NCI-H1694 (cell line): ENCODE measurements at regions not wholly inside any gene's neighbourhood (a gene's known extent, or its start where the extent isn't known, plus 50 kb on each side); places are given as distances from the start of the nearest gene placed in this dataset.

Experiments used
- DNase-seq: peaks from one replicate; lab custom pipeline; 2025; lab: John Stamatoyannopoulos, UW

DNA sequence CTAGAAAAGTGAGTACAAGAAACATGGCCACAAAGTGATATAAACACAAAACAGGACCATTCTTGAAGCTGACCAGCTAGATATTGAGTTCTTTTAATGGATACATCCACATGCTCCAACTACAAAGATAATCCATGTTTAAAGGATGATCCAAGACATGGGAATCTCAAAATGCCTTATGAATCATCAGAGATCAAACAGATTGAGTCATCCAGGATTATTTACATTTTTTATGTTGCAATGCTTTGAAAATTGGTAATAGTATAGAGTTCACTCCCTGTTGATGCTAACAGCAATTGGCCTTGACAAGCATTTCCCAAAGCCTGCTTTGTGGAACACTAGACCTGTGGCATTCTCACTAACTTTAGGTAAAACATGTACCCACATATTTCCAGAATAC, 293.0 kb upstream of the TBX3 start:
- DNase-seq = no peak

DNA sequence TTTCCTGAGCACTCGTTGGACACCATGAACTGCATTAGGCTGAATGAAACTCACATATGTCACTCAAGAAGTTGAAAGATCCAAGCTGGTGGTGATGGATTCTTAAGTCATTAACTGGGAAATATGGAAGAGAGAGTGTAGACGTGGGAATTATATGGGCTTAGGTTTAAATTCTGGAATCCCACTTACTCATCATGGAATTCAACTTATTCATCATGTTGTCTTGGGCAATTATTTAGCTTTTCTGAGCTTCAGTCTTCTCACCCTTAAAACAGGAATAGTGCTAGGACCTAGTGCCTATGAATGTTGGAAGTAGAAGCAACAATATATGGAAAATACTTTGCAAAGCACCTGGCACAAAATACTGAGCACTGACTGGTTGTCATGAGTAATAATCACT, 292.4 kb upstream of the TBX3 start:
- no peak for DNase-seq

DNA sequence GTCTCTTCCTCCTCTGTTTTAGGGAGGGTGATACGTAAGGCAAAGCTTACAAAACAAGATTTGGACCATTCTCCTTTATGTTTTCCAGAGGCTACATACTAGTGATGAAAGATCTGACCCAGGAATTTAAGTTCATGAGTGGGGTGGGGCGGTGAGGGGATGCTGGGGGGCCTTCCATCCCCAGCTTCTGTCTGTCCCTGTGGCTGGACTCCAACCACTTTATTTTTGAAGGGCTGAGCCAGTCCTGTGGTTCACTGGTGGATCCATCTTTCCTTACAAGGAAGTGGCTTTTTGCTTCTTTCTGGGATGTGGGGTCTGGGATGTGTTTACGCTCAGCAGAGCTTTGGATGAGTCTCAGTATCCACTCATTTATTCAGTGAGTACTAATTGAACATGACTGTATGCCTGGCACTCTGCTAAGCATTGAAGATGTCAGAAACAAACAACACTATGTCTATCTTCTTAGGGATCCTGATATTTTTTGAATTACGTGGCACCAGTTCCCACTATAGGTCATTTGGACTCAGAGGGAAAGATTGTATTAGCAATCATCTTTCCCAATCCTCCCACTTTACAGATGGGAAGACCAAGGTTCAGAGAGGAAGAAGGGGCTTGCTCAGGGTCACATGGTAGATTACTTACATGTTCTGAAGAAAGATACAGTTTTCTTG, 291.8 kb upstream of the TBX3 start:
- DNase-seq = no peak

DNA sequence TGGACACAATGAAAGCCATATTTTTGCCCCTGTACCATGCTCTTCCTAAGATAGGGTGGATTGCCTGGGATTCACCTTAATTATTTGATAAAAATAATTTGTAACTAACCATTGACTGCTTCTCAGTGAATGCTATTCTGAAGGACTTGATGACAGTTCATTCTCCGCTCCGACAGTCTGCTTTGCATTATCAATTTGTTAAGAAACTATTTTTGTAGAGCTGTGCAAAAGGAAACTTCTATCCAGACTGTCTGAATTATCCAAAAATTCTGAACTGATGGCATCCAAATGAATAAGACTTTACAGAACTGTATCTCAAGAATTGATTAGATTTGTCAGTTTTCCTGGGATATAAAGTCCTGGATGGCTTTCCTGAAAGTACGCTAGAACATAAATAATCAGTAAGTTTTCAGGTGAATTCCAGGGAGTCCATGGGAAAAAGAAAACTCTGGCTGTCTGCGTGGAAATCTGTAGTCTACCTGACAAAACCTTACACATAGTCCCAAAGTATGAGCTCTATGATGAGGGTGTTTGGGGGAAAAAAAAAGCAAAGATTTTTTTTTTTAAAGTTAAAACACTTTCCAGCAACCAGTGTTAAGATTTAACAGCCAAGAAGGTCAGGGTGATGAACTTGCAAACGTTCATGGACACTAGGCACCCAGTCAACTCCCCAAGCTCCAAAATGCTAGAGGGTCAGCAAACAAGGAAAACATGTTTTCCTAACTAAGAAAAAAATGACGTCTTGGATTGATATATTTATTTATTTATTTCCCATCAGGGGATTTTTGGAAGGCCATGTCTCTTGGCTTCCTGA, 291.1 kb upstream of the TBX3 start:
- no peak for DNase-seq

DNA sequence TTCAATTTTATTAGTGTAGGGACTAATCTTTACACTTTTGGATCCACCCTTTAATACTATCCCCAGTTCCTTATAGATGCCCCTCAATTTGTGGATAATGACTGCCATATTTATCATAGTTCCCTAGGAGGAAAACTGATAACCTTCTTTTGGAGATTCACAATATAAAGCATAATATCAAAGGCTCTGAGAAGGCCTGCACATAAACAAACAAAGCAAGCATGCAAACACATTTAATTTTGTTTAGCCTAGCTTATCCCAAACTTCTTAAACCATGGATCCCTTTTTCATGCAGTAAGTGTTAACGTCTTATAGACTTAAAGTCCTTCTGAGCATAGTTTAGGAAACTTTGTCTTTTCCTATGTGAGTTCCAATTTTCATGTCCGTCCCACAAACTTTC, 290.4 kb upstream of the TBX3 start:
- DNase-seq = no peak

DNA sequence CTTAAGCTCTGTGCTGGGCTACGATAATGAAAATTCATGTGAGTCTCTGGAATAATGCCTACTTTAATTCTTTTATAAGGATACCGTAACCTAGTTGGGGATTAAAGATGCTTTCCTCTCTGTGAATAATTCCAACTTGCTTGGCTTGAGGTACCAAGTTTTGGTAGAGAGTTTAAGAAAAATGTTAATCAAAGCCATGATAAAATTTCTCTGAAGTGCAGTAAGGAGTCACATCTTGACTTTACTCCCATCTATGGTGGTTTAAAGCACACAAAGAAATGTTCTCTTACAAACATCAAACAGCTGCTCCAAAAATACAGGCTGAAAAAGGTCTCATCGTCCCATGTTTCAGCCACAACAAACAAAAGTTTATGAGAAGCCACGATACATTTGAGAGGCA, 284.8 kb upstream of the TBX3 start:
- DNase-seq = no peak

DNA sequence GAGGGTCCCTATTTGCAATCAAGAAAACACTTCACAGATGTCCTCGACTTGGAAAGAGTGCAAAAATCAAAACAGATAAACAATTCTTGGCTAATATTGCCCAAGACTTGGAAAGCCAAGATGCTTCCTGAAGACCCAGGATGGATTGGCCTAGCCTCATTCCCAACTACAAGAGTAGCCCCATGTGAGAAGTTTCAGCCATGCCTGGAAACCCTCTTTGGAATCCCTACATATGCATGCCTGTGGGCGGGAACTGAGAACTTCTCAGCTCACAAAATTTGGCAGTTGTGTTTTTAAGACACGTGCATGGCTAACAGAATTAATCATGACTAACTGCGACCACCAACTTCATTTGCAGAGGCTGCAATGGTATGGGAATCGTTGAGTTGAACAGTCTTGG, 283.2 kb upstream of the TBX3 start:
- DNase-seq = no peak

DNA sequence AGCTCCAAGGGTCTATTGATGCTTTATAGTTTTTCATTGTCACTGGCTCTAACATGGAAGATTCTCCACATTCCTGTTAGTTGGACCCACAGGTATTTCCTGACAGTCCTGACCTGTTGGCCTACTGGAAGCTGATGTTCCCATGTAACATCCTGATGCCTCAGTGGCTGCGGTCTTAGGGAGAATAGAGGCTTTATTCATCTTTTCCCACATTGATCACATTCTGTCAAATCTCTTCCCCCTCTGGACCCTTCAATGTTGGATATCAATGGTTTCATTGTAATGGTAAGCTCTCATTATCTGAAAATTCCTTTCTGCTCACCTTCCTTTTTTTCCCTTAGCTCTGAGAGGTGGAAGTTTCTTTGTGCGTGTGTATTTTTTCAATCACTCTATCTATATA, 280.9 kb upstream of the TBX3 start:
- no peak for DNase-seq

DNA sequence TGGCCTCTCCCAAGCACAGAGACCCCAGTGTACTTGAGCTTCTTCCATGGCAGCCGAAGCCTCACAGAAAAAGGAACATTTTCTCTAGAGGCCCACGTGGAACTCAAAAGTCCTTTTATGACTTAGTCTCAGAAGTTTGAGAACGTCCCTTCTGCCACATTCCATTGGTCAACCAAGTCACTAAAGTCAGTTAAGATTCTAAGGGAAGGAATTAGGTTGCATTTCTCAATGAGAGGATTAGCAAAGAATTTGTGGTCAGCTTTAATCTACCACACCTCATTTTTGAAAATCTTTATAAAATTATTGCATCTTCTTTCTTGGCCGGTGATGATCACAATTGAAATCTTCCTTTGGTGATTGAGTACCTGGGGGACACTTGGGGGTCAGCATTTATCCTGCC, 279.9 kb upstream of the TBX3 start:
- DNase-seq = no peak

DNA sequence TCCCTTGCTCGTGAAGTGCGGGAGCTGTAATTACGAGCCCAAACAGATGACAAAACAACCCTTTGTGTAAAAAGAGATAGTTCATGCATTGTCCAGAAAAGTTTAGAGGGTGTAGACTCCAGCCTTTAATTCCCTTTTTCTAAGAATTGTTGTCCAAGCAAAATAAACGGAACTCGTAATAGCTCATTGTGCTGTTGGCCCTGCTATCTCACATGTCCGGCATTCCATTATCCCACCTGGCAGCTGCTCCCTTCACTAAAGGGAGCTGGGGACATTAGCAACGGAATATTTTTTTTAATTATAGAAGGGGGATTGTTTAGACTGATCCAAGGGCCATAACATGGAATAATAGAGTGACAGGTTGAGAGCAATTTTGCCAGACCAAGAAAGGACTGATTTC, 277.5 kb upstream of the TBX3 start:
- DNase-seq = no peak

DNA sequence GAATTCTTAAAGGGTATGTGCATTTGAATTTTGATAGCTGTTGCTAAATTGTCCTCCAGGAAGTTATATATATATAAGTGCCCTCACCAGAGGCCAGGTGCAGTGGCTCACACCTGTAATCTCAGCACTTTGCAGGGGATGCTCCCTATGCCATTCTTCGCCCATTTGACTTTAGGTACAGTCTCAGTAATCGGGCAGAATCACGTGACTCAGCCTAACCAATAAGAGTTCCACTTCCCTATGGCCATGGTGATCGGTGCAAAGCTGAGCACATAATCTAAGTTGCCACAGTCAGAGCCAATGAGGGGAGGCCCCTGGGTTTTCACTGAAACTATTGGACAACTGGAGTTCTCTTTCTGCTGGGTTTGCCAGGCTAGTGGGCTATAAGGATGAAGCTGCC, 274.6 kb upstream of the TBX3 start:
- no peak for DNase-seq

DNA sequence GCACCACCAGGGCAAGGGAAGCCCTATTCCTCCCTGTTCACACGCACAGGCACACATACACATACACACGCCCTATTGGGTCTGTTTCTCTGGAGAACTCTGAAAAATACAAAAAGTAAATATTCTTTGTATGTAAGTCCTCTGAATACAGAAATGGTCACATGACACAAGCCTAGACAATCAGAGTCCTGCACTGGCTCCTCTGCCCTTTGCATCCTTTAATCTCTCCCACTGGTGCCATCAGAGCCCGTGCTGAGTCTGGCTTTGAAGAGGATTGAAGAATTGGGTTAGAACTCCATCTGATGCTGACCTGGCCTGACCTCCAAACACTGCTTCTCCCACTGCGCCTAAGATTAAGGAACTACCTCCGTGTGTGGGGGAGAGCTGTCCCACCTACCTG, 273.2 kb upstream of the TBX3 start:
- DNase-seq = no peak

DNA sequence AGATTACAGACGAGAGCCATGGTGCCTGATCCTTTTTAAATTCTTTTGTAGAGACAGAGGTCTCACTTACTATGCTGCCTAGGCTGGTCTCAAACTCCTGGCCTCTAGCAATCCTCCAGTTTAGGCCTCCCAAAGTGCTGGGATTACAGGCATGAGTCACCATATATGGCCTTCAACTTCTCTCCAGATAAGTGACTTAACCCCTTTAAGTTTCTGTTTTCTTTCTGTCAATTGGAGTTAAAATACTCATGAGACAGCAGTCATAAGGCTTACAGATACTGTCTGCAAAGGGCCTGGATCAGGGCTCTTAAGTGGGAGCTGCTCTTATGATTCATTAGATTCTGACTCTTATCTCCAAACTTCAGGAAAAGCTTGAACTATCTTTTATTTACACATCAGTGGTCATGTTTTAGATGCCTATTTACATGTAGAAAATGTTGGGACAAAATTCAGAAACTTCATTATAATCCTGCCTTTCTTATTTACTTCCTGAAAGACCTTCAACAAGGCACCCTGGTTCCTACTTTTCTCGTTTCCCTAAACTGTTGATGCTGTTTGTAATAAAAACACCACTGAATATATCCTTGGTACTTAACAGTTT, 271.5 kb upstream of the TBX3 start:
- no peak for DNase-seq

DNA sequence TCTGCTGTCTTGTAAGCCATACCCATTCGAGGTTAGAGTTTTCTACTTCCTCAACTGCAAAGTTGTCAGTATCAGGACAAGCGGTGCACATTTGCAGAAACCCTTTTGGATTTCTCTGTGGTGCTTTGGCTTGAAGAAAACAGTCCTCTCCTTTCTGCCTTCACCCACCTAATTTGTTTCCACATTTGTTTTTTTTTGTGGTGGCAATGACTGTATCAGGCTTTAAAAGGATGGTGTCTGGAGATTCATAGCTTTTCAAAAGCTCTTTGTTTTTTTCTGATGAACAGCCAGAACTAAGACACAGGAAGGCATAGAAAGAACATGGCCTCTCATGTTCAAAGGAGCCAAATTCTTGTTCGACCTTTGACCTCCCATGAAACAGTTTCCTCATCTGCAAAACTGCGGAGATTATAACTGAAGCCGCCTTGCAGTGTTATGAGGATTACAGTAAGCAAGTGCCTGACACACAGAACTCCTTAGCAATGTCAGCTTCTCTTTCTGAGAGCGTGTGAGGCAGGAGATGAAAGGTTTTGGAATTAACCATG, 270.6 kb upstream of the TBX3 start:
- no peak for DNase-seq

DNA sequence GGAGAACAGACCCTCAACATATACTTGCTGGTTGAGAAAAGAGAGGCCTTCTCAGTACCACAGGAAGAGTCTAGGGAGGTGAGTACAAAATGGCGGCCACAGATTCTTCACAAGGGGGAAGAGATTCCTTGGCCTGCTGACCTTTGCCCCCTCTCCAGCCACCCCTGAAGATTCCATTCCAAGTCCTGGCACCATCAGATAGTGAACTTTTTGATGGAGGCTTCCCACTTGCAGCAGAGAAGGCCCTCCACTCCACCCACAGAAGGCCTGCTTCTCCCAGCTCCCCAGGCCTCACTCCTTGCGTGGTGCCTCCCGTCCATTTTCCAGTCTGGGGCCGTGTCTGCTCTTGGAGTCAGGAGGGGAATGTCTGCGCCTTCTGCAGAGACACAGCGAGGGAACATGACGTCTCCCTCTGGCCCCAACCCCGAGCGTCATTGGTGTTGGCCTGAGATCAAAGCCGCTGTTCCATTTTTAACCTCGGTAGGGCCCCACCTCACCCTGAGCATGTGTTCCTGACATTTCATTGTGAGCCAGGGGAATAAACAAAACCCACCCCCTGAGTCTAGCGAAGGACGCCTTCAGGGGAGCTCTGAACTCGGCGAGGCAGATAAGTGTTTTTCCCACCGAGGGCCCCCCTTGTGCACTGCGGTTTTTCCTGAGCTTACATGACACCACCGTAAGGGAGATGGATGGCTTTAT, 268.7 kb upstream of the TBX3 start:
- no peak for DNase-seq

DNA sequence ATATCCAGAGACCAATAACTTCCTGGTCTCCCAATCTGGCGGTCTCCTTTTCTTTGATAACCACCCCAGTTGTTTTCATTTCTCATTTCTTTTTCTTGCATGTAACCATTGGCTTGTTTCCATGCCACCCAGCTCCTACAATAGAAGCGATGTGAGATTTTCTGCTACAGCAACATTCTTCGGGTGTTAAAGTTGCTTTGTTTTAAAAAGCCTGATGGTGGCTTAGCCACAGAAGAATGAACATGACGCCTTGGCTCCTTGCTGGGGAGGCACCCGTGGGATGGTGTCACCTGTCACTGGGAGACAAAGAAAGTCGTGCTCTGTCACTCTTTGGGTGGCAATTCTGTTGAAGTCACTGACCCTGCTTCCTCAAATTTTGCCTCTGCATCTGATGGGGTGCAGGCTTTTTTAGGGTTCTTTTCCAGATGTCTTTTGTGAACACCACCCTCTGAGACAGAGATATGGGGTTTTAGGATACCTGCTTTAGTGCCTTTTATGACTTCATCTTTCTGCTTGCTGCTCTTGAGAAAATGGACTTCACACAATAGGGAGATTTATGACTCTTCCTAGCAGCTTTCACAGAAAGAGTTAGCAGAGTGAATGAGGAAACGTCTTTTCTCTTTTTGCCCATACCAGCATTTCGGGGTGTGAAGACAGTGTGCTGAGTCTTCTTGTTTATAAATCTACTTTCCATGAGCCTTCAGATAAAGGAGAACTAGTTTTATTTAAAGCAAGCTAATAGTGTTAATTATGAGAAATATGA, 265.3 kb upstream of the TBX3 start:
- no peak for DNase-seq

DNA sequence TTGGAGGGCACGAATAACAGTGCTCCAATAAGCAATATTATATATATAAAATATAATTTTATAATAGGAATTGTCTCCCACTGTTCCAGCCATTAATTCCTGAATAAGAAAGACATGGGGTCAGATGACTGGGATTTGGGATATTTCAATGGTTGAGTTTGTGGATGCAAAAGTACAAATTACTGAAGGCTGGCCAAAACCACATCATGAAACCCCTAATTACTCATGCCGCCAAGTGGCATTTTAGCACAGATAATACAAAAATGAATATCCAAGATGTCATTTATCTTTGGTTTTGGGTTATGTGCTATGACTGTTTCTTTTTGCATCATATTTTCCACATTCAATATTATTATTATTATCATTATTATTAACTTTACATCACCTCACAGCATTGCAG, 261.4 kb upstream of the TBX3 start:
- DNase-seq = no peak

DNA sequence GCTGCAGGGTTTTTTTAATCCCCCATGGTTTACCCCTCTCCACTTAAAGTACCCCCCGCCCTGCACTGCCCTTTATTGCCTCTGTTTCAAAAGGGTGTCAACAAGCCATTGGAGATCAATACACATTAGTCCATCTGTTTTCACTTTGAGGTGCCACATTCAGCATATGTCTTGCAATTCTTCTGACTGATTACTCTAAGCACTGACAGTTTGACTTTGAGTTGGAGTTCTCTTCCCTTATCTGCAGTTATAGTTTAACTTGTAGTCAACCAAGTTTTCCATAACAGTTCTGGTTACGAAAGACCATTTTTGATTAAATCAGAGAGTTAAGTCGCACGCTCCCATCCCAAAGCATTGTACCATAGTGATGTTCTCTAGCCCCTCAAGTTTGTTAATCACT, 260.8 kb upstream of the TBX3 start:
- DNase-seq = no peak

DNA sequence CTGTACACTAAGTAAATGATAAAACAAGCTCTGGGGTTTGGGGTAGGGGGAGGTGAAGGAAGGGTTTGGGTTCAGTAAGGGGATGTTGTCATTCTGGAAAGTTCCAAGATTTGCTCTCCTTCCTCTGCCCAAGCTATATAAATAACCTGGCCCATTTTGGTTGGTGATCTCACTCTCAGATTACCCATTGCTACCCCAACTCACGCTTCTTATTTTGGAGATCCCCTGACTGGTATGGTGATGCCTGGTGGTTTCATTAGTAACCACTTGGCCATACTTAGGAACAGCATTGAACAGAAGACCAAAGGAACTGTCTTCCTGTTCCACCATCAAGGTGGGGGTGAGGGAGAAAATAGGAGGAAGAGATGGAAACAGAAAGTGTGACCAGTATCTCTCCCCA, 259.6 kb upstream of the TBX3 start:
- no peak for DNase-seq

DNA sequence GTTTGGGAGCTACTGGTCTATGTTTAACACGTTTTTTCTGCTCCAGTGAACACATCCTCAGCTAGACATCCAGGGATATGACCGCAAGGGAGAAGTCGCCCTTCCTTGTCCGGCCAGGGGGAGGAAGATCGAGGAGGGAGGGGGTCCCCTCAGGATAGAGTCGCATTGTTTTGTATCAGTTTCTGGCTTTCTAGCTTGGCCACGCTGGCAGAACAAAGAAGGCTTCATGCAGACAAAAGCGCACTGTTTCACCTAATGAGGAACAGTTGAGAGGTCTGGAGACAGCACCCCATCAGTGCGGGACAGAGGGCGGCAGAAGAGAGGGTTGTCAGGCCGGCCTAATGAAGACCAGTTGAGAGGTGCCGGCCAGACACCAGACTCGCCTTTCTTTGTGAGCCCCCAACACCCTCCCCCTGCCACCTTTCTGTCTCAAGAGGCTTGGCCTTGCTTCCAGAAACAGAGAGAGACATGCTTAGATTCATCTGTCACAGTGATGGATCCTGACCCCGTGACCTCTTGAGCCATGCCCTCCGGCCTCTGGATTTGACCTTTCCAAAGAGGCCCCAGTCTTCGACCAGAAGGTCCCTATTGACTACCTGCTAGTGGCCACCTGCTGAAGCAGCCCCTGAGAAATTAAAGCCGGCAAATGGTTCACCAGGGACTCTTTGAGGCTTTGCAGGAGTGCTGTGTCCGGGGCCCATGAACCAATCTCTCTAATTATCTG, 254.7 kb upstream of the TBX3 start:
- DNase-seq = no peak
